ENCODE measurements at regions not wholly inside any gene's neighbourhood (a gene's known extent, or its start where the extent isn't known, plus 50 kb on each side); places are given as distances from the start of the nearest gene placed in this dataset.

DNA sequence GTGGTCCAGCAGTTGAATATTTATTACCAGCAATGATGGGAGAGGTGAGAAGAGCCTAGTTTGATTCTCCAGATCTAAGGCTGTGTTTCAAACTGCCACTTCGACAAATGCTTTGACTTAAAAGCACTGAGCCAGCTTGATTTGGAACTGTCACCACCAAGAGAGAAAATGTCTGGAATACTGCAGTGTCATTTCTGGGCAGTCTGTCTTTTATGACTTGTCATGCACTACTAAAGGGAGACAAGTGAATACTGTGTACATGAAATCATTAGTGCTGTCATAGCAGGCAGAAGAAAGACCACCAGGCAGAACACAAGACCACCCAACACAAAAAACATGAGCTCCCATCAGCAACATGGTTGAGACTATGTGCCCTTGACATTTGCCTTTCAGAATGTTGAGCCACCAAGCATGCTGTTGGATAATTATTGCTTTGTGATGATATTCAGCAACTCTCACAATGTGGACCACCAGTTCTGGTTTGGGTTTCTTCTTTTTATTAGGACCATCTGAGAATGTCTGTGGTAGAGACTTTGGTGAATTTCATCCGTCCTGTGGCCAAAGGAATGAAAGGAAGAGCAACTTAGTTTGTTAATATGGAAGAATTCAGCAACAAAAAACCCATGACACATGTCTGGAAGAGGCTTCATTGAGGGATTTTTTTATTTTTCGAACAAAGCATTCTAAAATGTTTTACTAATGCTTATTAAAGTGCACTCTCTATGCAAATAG is 125.8 kb downstream of the NTMT2 start:
- H3K79me2 ChIP-seq (ENCODE audit: insufficient read depth, low read depth, low read length) = no peaks in the 10 kb centered on the region
- DNase-seq (ENCODE audit: low spot score) = no peak
- no peak overlapping the region for H3K4me2 ChIP-seq (ENCODE audit: low read length)
- H3K9me3 ChIP-seq (ENCODE audit: low read length) = no peaks in the 10 kb centered on the region
- H4K20me1 ChIP-seq (ENCODE audit: insufficient read depth, low read length) = no peaks in the 10 kb centered on the region
- H3K9me2 ChIP-seq (ENCODE audit: insufficient read depth, low read length) = no peaks in the 10 kb centered on the region
- BruUV-seq (replicated peaks) = no TSS peak
- no peak overlapping the region for H2AFZ ChIP-seq (ENCODE audit: low read length)
- no peak overlapping the region for H3K27ac ChIP-seq (ENCODE audit: low read depth, low read length, poor library complexity, severe bottlenecking)
- intact Hi-C loops (cut with micrococcal nuclease; ENCODE audit: unreplicated experiment) = no loop called here
- POLR2A ChIA-PET = interaction anchor here (0.5 to 0.7 kb wide), 3 partner anchors 18 to 269 kb away, joined by 3 read pairs; no protein-coding TSS in a partner anchor
- no peak overlapping the region for H3K4me3 ChIP-seq (ENCODE audit: low read depth, low read length, poor library complexity, severe bottlenecking)
- H3K36me3 ChIP-seq (ENCODE audit: insufficient read depth, low read length) = no peaks in the 10 kb centered on the region
- TF ChIP-seq, protein P1, sequence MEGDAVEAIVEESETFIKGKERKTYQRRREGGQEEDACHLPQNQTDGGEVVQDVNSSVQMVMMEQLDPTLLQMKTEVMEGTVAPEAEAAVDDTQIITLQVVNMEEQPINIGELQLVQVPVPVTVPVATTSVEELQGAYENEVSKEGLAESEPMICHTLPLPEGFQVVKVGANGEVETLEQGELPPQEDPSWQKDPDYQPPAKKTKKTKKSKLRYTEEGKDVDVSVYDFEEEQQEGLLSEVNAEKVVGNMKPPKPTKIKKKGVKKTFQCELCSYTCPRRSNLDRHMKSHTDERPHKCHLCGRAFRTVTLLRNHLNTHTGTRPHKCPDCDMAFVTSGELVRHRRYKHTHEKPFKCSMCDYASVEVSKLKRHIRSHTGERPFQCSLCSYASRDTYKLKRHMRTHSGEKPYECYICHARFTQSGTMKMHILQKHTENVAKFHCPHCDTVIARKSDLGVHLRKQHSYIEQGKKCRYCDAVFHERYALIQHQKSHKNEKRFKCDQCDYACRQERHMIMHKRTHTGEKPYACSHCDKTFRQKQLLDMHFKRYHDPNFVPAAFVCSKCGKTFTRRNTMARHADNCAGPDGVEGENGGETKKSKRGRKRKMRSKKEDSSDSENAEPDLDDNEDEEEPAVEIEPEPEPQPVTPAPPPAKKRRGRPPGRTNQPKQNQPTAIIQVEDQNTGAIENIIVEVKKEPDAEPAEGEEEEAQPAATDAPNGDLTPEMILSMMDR (conservative IDR thresholded peaks at IDR 0.05; ENCODE audit: low read length) = no peak
- no peak for TF ChIP-seq EZH2phosphoT487 (IDR thresholded peaks at IDR 0.05; ENCODE audit: borderline replicate concordance, low read depth, low read length)
- CTCF ChIA-PET (ENCODE audit: unreplicated experiment) = no interaction called here
- no peaks in the 10 kb centered on the region for H3K4me1 ChIP-seq (ENCODE audit: insufficient read depth, low read length, poor library complexity, severe bottlenecking)

DNA sequence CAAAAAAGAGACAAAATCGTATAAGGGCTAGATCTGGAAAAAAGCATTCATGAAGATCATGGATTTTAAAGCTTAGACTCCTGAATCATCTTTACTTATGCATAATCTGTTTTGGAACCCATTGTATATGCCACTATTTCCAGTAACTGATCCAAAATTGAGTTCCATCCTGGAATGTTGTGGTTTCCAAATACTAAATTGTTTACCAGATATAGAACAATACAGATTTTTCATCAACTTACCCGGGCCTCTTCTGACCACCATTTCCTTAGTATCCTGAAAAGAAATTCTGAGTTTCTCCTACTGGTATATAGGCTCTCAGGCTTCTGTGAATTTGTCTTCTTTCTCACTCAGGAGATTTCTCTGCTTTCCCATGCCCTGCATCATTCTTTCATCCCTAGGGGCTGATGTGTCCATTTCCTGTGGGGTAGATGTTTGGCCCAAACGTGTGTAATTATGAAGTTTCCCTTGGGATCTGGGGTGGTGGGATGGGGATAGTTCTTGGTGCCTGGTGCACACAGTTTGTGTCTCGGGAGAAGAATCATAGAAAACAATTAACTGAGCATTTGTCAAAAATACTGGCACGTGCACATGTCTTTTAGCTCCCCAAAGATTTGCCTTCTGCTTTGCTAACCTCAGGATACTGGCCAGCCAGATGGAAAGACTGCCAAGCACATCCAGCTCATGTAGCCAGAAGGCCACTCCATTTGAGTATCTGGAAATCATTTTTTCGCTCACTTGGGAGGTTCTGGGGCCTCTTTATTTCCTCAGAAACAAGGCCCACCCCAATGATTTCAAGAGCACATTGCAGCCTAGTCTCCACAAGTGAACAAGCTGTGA is 127.8 kb downstream of the NTMT2 start:
- H3K36me3 ChIP-seq (ENCODE audit: insufficient read depth, low read length) = no peaks in the 10 kb centered on the region
- no peak for DNase-seq (ENCODE audit: low spot score)
- POLR2A ChIA-PET = interaction anchor here (0.5 to 0.7 kb wide), 2 partner anchors 107 to 292 kb away, joined by 3 read pairs; no protein-coding TSS in a partner anchor
- H2AFZ ChIP-seq (ENCODE audit: low read length) = no peak overlapping the region
- H3K9me3 ChIP-seq (ENCODE audit: low read length) = no peaks in the 10 kb centered on the region
- H3K4me1 ChIP-seq (ENCODE audit: insufficient read depth, low read length, poor library complexity, severe bottlenecking) = no peaks in the 10 kb centered on the region
- H4K20me1 ChIP-seq (ENCODE audit: insufficient read depth, low read length) = no peaks in the 10 kb centered on the region
- TF ChIP-seq EZH2phosphoT487 (IDR thresholded peaks at IDR 0.05; ENCODE audit: borderline replicate concordance, low read depth, low read length) = no peak
- TF ChIP-seq, protein P1 (conservative IDR thresholded peaks at IDR 0.05; ENCODE audit: low read length) = no peak
- H3K4me2 ChIP-seq (ENCODE audit: low read length) = no peak overlapping the region
- no peak overlapping the region for H3K4me3 ChIP-seq (ENCODE audit: low read depth, low read length, poor library complexity, severe bottlenecking)
- no peaks in the 10 kb centered on the region for H3K79me2 ChIP-seq (ENCODE audit: insufficient read depth, low read depth, low read length)
- intact Hi-C loops (cut with micrococcal nuclease; ENCODE audit: unreplicated experiment) = no loop called here
- CTCF ChIA-PET (ENCODE audit: unreplicated experiment) = no interaction called here
- BruUV-seq (replicated peaks) = no TSS peak
- no peaks in the 10 kb centered on the region for H3K9me2 ChIP-seq (ENCODE audit: insufficient read depth, low read length)
- H3K27ac ChIP-seq (ENCODE audit: low read depth, low read length, poor library complexity, severe bottlenecking) = no peak overlapping the region

DNA sequence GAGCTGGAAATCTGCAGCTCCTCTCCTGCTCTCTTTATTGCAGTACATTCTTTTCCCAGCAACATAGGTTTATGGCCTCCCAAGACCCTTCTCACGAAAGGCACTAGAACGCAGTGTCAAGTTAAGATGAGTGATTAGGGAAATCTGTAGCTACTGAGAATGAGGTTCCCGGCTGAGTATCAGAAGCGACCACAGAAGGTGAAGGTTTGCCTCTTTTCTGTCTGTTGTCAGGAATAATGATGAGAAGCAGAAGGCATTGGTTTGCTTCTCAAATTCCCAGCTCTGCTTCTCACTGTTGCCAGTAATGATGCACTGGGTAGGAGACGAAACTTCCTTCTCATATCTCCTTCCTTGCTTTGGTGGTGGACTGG is 128.4 kb downstream of the NTMT2 start:
- Histone ChIP-seq H3K4me2 (ENCODE audit: low read length) (no peak overlapping the region), H3K36me3 (ENCODE audit: insufficient read depth, low read length) (no peaks in the 10 kb centered on the region), H3K4me3 (ENCODE audit: low read depth, low read length, poor library complexity, severe bottlenecking) (no peak overlapping the region), H3K9me2 (ENCODE audit: insufficient read depth, low read length) (no peaks in the 10 kb centered on the region), H3K9me3 (ENCODE audit: low read length) (no peaks in the 10 kb centered on the region), H3K4me1 (ENCODE audit: insufficient read depth, low read length, poor library complexity, severe bottlenecking) (no peaks in the 10 kb centered on the region), H3K79me2 (ENCODE audit: insufficient read depth, low read depth, low read length) (no peaks in the 10 kb centered on the region), H3K27ac (ENCODE audit: low read depth, low read length, poor library complexity, severe bottlenecking) (no peak overlapping the region), H4K20me1 (ENCODE audit: insufficient read depth, low read length) (no peaks in the 10 kb centered on the region), H2AFZ (ENCODE audit: low read length) (no peak overlapping the region)
- no peak for DNase-seq (ENCODE audit: low spot score)
- TF ChIP-seq EZH2phosphoT487 (IDR thresholded peaks at IDR 0.05; ENCODE audit: borderline replicate concordance, low read depth, low read length) = no peak
- TF ChIP-seq, protein P1 (conservative IDR thresholded peaks at IDR 0.05; ENCODE audit: low read length) = no peak
- POLR2A ChIA-PET = no interaction called here
- CTCF ChIA-PET (ENCODE audit: unreplicated experiment) = no interaction called here
- intact Hi-C loops (cut with micrococcal nuclease; ENCODE audit: unreplicated experiment) = no loop called here
- no TSS peak for BruUV-seq (replicated peaks)

Data from OCI-LY7 (cell line).